Osteoblast (primary cell): ENCODE measurements at regions not wholly inside any gene's neighbourhood (a gene's known extent, or its start where the extent isn't known, plus 50 kb on each side); places are given as distances from the start of the nearest gene placed in this dataset.

Experiments
- DNase-seq: peaks from one replicate; pipeline ENCODE4 v3.0.0; 2011; ENCODE audit warnings: low spot score, mixed read lengths; ENCODE audit not compliant: insufficient read length; ENCODE audit errors: missing footprints
- H2AFZ ChIP-seq: 2 replicates; pipeline ENCODE4 v1.6.0; 2011; ENCODE audit warnings: mild to moderate bottlenecking, low read length
- H3K27ac ChIP-seq: 2 replicates; pipeline ENCODE4 v1.5.1; 2011; ENCODE audit warnings: mild to moderate bottlenecking, low read depth, low read length, moderate library complexity
- H3K27me3 ChIP-seq: 2 replicates; pipeline ENCODE4 v1.6.0; 2012; ENCODE audit warnings: mild to moderate bottlenecking, control low read depth, inconsistent platforms, low read length, moderate library complexity; ENCODE audit not compliant: insufficient read depth
- H3K36me3 ChIP-seq: 2 replicates; pipeline ENCODE4 v1.5.1; 2011; ENCODE audit warnings: mild to moderate bottlenecking, low read length, control low read depth, moderate library complexity; ENCODE audit not compliant: insufficient read depth
- H3K4me1 ChIP-seq: 2 replicates; pipeline ENCODE4 v1.5.1; 2011; ENCODE audit warnings: mild to moderate bottlenecking, low read length, control low read depth, moderate library complexity; ENCODE audit not compliant: insufficient read depth
- H3K4me2 ChIP-seq: 2 replicates; pipeline ENCODE4 v1.6.0; 2011; ENCODE audit warnings: mild to moderate bottlenecking, low read length; ENCODE audit not compliant: insufficient read depth
- H3K4me3 ChIP-seq: fragments of 200-600 bp; sonication (generic); 3 replicates; pipeline ENCODE4 v1.5.1; 2012; ENCODE audit warnings: mild to moderate bottlenecking, low read length, inconsistent platforms; ENCODE audit not compliant: insufficient read depth
- H3K79me2 ChIP-seq: 2 replicates; pipeline ENCODE4 v1.6.0; 2012; ENCODE audit warnings: mild to moderate bottlenecking, low read length, control low read depth, inconsistent platforms; ENCODE audit not compliant: insufficient read depth
- H3K9me3 ChIP-seq: 2 replicates; pipeline ENCODE4 v1.5.1; 2011; ENCODE audit warnings: low read depth, low read length, control low read depth
- H4K20me1 ChIP-seq: 2 replicates; pipeline ENCODE4 v1.6.0; 2012; ENCODE audit warnings: mild to moderate bottlenecking, low read length, control low read depth; ENCODE audit not compliant: insufficient read depth
- TF ChIP-seq, protein P1 (sequence below): IDR thresholded peaks from 2 replicates; pipeline ENCODE4 v1.5.1; 2011; ENCODE audit warnings: mild to moderate bottlenecking, low read depth, low read length, moderate library complexity; ENCODE audit errors: extremely low read depth

DNA sequence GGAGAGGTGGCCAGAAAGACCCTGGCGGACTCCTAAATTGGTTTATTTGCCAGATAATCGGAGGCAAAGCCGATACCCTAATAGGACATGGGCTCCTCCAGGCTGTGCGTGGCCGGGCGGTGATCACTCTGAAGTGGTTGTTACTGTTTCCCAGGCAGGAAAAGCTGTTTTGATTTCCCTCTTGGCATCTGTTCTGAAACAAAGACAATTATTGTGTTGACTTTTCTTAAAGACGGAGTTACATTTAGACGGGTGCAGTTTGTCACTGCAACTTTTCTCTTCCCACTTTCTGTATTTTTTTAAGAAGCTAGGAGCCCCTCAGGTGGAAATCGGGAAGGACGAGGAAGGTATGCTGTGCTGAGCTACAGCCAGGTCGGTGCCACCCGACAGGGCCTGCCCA is 1288.4 kb downstream of the BRD1 start:
- no peak for DNase-seq
- no peak overlapping the region for H3K4me2 ChIP-seq
- H4K20me1 ChIP-seq, result no peaks in the 10 kb centered on the region
- H3K27me3 ChIP-seq, result no peaks in the 10 kb centered on the region
- no peaks in the 10 kb centered on the region for H3K4me1 ChIP-seq
- TF ChIP-seq, protein P1, sequence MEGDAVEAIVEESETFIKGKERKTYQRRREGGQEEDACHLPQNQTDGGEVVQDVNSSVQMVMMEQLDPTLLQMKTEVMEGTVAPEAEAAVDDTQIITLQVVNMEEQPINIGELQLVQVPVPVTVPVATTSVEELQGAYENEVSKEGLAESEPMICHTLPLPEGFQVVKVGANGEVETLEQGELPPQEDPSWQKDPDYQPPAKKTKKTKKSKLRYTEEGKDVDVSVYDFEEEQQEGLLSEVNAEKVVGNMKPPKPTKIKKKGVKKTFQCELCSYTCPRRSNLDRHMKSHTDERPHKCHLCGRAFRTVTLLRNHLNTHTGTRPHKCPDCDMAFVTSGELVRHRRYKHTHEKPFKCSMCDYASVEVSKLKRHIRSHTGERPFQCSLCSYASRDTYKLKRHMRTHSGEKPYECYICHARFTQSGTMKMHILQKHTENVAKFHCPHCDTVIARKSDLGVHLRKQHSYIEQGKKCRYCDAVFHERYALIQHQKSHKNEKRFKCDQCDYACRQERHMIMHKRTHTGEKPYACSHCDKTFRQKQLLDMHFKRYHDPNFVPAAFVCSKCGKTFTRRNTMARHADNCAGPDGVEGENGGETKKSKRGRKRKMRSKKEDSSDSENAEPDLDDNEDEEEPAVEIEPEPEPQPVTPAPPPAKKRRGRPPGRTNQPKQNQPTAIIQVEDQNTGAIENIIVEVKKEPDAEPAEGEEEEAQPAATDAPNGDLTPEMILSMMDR, result no peak
- no peak overlapping the region for H2AFZ ChIP-seq
- H3K79me2 ChIP-seq, result no peaks in the 10 kb centered on the region
- no peak overlapping the region for H3K27ac ChIP-seq
- H3K4me3 ChIP-seq, result no peak overlapping the region
- H3K9me3 ChIP-seq, result no peaks in the 10 kb centered on the region
- H3K36me3 ChIP-seq, result no peaks in the 10 kb centered on the region

DNA sequence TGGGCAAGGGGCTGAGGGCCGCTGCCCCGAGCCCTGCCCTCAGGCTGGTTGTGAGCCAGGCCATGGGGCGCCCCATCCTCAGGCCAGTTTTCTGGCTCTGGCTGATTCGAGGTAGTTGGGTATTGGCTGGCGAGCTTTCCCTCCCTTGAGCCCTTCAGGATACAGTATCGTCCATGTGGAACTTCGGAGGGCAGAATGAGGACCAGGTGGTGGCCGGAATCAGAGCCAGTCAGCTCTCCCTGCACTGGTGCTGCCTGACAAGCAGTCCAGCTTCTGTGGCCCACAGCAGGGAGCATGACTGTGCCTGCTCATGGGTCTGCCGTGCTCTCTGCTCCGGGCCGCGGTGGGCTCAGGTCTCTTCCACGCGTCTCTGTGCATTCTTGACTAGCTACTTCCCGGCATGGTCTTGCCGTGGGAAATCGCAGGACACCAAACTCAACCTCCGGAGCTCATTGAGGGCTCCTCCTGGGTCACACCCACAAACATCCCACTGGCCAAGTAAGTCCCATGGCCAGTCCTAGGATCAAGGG is 1289.3 kb downstream of the BRD1 start:
- Histone ChIP-seq H3K36me3 (no peaks in the 10 kb centered on the region), H3K9me3 (no peaks in the 10 kb centered on the region), H3K4me1 (no peaks in the 10 kb centered on the region), H3K27me3 (no peaks in the 10 kb centered on the region), H3K27ac (no peak overlapping the region), H2AFZ (no peak overlapping the region), H3K4me3 (no peak overlapping the region), H3K4me2 (no peak overlapping the region), H3K79me2 (no peaks in the 10 kb centered on the region), H4K20me1 (no peaks in the 10 kb centered on the region)
- TF ChIP-seq, protein P1, result no peak
- no peak for DNase-seq

DNA sequence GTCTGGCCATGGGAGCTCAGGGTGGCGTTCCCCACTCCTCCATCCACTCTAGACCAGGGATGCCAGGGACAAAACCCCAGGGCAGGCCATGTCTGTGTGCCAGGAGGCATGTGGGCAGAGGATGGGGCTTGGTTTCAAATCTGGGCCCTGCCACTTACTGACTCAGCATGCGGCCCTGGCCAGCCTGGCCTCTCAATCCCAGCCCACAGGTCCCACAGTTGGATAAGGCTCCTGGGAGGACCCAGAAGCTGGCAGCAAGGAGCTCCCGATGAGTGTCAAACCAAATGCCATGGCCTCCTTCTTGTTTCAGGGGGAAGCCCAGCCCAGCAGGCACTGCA is 1290.4 kb downstream of the BRD1 start:
- Histone ChIP-seq H2AFZ (no peak overlapping the region), H3K79me2 (no peaks in the 10 kb centered on the region), H3K36me3 (no peaks in the 10 kb centered on the region), H3K4me3 (no peak overlapping the region), H4K20me1 (no peaks in the 10 kb centered on the region), H3K4me2 (no peak overlapping the region), H3K27ac (no peak overlapping the region), H3K9me3 (no peaks in the 10 kb centered on the region), H3K27me3 (no peaks in the 10 kb centered on the region), H3K4me1 (no peaks in the 10 kb centered on the region)
- TF ChIP-seq, protein P1, result no peak
- DNase-seq, result peak; percentile 82

DNA sequence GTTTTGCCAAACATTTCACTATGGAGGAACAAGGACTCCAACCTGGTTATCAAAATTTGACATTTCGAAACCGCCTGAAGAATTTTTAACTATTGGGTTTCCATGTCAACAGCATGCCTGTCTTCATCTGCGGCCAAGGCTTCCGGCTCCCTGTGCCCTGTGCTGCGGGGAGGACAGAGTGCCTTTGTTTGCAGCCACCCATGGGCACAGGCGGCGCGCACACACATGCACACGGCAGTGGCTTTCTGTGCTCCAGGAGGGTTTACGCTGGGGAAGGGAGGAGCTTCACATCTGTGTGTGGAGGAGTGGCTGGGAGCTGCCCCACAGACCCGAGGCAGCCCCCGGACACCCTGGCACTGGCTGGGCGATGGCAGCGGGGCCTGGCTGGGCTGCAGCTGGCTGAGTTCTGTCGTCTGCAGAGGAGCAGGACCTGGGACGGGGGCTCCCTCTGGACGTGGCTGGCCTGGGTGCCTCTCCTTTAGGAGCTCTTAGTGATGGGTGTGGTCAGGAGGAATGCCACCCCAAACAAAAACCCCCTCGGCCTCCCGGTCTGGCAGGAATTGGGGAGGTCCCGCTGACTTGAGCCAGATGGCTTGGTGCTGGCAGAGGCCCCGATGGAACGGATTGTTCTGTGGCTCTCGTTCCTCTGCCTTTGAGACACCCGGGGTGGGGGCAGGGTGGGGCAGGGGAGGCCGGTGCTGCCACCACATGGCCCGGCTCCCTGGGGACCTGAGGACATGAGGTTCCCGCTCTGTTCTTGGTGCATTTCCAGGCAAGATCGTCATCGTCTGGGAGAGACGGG is 1290.9 kb downstream of the BRD1 start:
- Histone ChIP-seq H3K4me3 (no peak overlapping the region), H3K4me2 (no peak overlapping the region), H3K27ac (no peak overlapping the region), H3K36me3 (no peaks in the 10 kb centered on the region), H2AFZ (no peak overlapping the region), H4K20me1 (no peaks in the 10 kb centered on the region), H3K27me3 (no peaks in the 10 kb centered on the region), H3K9me3 (no peaks in the 10 kb centered on the region), H3K79me2 (no peaks in the 10 kb centered on the region), H3K4me1 (no peaks in the 10 kb centered on the region)
- TF ChIP-seq, protein P1, result no peak
- DNase-seq, result peak; percentile 83
